Right cardiac atrium (tissue), 5 donors: ENCODE measurements at regions not wholly inside any gene's neighbourhood (a gene's known extent, or its start where the extent isn't known, plus 50 kb on each side); places are given as distances from the start of the nearest gene placed in this dataset.

Experiments used
- ATAC-seq, 2 donors: fragments of 200-7000 bp; cut with Tn5 transposase; one replicate each; pipeline versions ENCODE4 v1.8.0 to v1.9.1; 2020; ENCODE audit warnings: moderate library complexity in 2 of 2, mild to moderate bottlenecking in 1 of 2
- DNase-seq, 3 donors: peaks; one replicate each; pipeline ENCODE4 v3.0.0-alpha.2; 2020
- H3K27ac ChIP-seq: one replicate; pipeline ENCODE4 v1.5.1; 2013; ENCODE audit warnings: mild to moderate bottlenecking, low read length, control low read depth, moderate library complexity
- H3K27me3 ChIP-seq: one replicate; pipeline ENCODE4 v1.6.1; 2013; ENCODE audit not compliant: control insufficient read depth, insufficient read depth
- H3K4me1 ChIP-seq: one replicate; pipeline ENCODE4 v1.6.1; 2013; ENCODE audit warnings: low read length; ENCODE audit not compliant: control insufficient read depth, insufficient read depth
- H3K4me3 ChIP-seq: one replicate; pipeline ENCODE4 v1.5.1; 2013; ENCODE audit warnings: low read length, control low read depth
- H3K9me3 ChIP-seq: one replicate; pipeline ENCODE4 v1.6.1; 2013; ENCODE audit warnings: low read length; ENCODE audit not compliant: control insufficient read depth
- WGBS: extraction: QIAGEN DNeasy Blood & Tissue Kit; methylation state at CpG from one replicate; pipeline ENCODE4 v1.1.7; 2013; 5-methylcytosine and 5-hydroxymethylcytosine counted together
- intact Hi-C, 4 donors: fragments of 100-400 bp; cut with DNase I; formaldehyde crosslinking; loops; one replicate each; pipeline versions ENCODE4 v1.11.0 to v1.14.0; 2022 to 2023
- donor health status: healthy with polysubstance abuse.
- donor health status: DM: no; HTN: yes; CAD: no.
- donor health status: DM: no; HTN: no; CAD: no.
- donor health status: DM: no; HTN: yes; CAD: no; lungs with severe emphysema.
- donor health status: DM: yes; HTN: yes; CAD: no.

- DNase-seq (no peak), ATAC-seq (no peak)
- Histone ChIP-seq H3K4me3 (no peak overlapping the region), H3K27ac (no peak overlapping the region), H3K9me3 (no peaks in the 10 kb centered on the region), H3K27me3 (no peaks in the 10 kb centered on the region), H3K4me1 (no peaks in the 10 kb centered on the region)
- intact Hi-C loops: no loop called here
- 41% methylated on average over 6 of the region's 6 CpGs for WGBS
Observed at GRCh38 chr1:5304702-5305101, 650.3 kb downstream of the AJAP1 start.

- Histone ChIP-seq H3K4me3 (no peak overlapping the region), H3K27me3 (no peaks in the 10 kb centered on the region), H3K9me3 (no peaks in the 10 kb centered on the region), H3K27ac (no peak overlapping the region), H3K4me1 (no peaks in the 10 kb centered on the region)
- ATAC-seq (no peak), DNase-seq (no peak)
- WGBS: 89% methylated on average over 6 of the region's 6 CpGs
- intact Hi-C loops: no loop called here
Observed at GRCh38 chr1:5298376-5298775, 644.0 kb downstream of the AJAP1 start.

DNA sequence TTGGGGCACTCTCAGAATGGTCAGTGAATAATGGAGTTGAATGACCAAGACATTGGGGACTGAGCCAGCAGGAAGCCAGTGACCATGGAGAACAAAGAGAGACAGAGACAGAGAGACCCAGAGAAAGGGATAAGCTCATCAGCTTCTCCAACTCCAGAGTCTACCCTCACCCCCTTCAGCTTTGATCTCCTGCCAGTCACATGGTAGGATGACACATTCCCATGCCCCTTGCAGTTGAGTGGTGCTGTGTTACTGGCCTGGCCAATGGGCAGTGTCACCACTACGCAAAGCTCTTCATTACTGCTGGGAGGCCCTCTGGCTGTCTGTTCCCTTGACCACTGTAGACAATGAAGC is 643.5 kb downstream of the AJAP1 start:
- H3K4me1 ChIP-seq: no peaks in the 10 kb centered on the region
- intact Hi-C loops: no loop called here
- no peaks in the 10 kb centered on the region for H3K27me3 ChIP-seq
- H3K27ac ChIP-seq: no peak overlapping the region
- WGBS: 86% methylated on average over 1 of the region's 1 CpG
- no peak for DNase-seq
- H3K9me3 ChIP-seq: no peaks in the 10 kb centered on the region
- no peak for ATAC-seq
- no peak overlapping the region for H3K4me3 ChIP-seq

DNA sequence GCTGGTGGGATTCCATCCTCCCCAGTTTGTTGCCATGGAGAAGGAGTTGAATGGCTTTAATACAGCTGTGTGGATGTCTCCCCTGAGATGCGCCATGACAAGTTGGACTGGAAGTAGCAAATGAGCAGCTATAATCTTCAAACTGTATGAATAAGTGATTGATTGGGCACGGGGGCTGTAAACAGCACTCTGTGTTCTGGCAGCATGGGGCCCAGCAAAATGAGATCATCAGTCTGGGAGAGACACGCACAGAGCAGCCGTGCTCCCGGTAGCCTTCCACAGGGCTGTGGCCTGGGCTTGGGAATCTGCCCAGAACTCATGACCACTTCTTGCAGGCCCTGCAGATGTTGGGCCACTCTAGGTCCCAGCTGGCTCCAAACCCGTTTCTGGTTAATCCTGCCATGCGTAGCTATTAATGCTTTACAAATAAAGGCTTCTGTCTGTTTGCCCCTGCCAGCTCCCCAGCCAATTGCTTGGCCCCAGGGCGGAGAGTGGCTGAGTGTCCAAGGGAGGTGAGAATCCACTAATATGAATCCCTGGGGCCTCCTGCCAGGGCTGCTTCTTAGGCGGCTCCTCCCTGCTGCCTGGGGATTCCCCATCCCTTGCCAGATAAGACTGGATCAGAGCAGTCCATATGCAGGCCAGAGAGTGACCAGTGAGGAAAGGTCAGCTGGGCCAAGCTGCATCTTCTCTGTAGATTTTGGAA is 642.9 kb downstream of the AJAP1 start:
- Histone ChIP-seq H3K4me3 (no peak overlapping the region), H3K4me1 (no peaks in the 10 kb centered on the region), H3K9me3 (no peaks in the 10 kb centered on the region), H3K27ac (no peak overlapping the region), H3K27me3 (no peaks in the 10 kb centered on the region)
- 54% methylated on average over 9 of the region's 9 CpGs for WGBS
- intact Hi-C loops: no loop called here
- peak; percentile 56 to 70 for ATAC-seq
- peak in 2 of 3 donors; percentile 27 to 65 for DNase-seq

DNA sequence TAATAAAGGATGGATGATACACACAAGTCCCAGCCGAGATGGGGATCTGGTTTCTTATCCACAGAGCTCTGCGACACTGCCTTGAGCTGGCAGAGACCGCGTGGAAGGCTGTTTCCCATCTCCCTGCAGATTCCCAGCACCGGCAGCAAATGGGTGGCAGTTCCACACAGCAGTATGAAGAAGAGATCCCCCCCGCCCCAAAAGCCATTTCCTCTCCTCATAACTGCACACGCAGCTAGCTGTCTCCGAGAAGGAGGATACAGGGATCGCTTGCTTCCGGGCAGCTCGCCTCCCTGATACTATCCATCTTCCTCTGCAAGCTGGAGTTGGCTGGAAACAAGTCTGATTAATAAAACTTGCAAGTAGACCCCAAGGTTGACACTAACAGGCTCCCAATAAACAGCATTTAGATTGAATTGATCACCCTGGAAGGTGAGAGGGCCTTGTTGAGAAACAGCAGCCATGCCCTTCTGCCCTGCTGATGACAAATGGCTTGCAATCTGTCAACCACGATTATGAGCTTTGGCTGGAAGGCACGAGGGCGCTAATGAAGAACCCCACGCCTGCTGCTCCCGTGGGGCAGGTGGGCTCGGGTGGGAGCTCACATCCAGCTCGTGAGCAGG is 642.3 kb downstream of the AJAP1 start:
- Histone ChIP-seq H3K4me3 (no peak overlapping the region), H3K9me3 (no peaks in the 10 kb centered on the region), H3K27ac (no peak overlapping the region), H3K4me1 (no peaks in the 10 kb centered on the region), H3K27me3 (no peaks in the 10 kb centered on the region)
- DNase-seq (no peak), ATAC-seq (no peak)
- 56% methylated on average over 18 of the region's 18 CpGs for WGBS
- intact Hi-C loops: no loop called here

DNA sequence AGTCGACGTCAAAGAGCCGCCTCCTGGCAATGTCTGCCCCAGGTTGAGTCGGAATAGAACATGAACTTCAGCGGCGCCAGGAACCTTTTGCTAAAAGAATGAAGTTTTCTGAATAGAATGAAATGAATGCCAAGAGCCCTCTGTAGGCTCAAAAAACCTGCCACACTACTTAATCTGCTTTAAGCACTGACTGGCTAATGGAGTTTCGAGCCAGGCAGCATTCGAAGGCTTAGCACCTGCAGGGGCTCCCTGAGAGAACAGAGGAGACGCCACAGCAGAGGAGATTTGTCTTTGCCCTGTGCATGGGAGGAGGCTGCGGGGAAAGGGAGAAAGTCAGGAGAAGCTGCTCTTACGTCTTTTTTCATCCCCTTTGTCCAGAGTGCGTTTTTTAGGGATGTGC is 641.7 kb downstream of the AJAP1 start:
- H3K4me1 ChIP-seq: no peaks in the 10 kb centered on the region
- no peaks in the 10 kb centered on the region for H3K27me3 ChIP-seq
- no peak for DNase-seq
- WGBS: 66% methylated on average over 12 of the region's 12 CpGs
- no peak for ATAC-seq
- H3K27ac ChIP-seq: no peak overlapping the region
- intact Hi-C loops: no loop called here
- H3K9me3 ChIP-seq: no peaks in the 10 kb centered on the region
- H3K4me3 ChIP-seq: no peak overlapping the region

DNA sequence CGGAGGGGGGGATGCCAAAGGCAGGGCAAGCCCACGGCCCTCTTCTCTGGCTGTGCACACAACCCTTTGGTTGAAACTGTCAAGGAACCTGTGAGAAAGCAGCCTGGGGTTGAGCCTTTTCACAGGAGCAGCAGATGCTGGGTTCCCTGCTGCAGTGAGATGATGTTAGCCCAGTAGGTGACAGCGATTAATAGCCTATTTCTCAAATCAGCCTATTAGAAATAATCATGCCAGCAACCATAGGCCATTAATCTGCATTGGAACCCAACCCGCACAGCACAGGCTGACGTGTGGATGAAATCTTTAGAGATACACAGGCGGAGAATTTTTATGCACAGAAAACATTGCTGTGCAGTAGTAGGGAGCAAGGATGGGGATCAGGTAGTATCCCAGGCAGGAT is 637.5 kb downstream of the AJAP1 start:
- Histone ChIP-seq H3K4me1 (no peaks in the 10 kb centered on the region), H3K27ac (no peak overlapping the region), H3K9me3 (no peaks in the 10 kb centered on the region), H3K4me3 (no peak overlapping the region), H3K27me3 (no peaks in the 10 kb centered on the region)
- ATAC-seq (no peak), DNase-seq (no peak)
- 69% methylated on average over 6 of the region's 6 CpGs for WGBS
- intact Hi-C loops: no loop called here

DNA sequence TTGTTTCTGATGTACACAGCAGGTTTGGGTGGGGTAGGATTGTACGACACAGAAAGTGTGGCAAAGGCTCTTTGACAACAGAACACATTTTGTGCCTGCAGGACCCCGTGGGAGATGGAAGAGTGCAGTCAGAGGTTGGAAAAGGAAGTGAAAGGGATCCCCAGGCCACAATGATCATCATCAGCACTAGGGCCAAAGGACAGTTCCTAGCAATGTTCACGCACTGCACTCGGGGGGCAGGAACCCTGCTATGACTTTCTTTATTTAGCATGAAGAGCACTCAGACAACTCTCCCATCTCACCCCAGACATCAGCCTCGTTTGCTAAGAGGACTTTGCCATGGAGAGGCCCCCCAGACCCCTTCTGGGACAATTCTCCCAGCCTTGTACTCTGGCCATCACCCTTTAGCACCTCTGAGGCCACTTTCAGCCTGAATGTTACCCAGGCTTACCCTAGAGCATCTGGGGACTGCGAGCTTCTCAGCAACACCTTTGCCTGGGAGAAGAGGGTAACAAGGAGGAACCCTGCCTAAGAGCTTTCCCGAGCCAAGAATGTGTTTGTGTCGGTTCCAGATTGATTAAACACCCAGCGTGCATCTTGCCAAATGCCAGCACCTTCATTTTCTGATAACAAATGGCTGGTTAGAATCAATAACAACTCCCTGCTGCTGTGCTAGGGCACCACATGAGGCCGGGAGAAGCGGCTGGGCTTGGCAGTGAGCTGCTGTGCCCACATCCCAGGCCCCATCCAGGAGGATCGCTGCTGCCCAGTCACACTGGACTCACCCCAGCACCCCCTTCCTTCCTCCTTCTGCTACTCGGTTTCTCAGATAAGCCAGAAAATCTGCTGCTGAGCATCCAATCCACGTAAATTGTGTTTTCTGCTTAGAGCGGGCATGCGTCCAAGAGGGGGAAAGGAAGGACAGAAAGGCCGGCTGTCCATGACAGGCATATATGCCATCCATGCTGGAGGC is 633.1 kb downstream of the AJAP1 start:
- Histone ChIP-seq H3K27ac (peak overlapping the region; percentile 1), H3K27me3 (no peaks in the 10 kb centered on the region), H3K4me1 (no peaks in the 10 kb centered on the region), H3K9me3 (no peaks in the 10 kb centered on the region), H3K4me3 (no peak overlapping the region)
- 45% methylated on average over 17 of the region's 17 CpGs for WGBS
- ATAC-seq: peak; percentile 77 to 91
- intact Hi-C loops: no loop called here
- peak in 2 of 3 donors; percentile 77 to 81 for DNase-seq

GRCh38 chr1:5286244-5286643 is 631.8 kb downstream of the AJAP1 start:
- no peaks in the 10 kb centered on the region for H3K27me3 ChIP-seq
- H3K9me3 ChIP-seq: no peaks in the 10 kb centered on the region
- 72% methylated on average over 2 of the region's 2 CpGs for WGBS
- H3K4me3 ChIP-seq: no peak overlapping the region
- no peaks in the 10 kb centered on the region for H3K4me1 ChIP-seq
- ATAC-seq (no peak), DNase-seq (no peak)
- H3K27ac ChIP-seq: no peak overlapping the region
- intact Hi-C loops: no loop called here

DNA sequence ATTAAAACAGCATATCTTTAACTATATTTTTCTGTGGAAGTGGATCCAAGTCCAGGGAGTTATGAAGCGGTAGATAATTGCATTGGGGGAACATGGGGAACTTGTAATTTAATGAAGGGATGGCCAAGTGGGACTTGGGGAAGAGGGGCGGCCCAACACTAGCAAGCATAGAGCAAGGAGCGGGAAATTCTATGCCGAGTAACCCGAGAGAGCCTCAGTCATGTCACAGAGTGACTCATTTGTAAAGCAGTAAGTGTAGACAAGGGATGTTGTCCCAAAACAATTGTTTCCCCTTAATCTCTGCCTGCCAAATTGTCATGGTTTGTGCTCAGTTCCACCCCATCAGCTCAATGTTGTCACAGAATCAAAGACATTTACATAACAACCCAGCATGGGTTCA is 620.1 kb downstream of the AJAP1 start:
- DNase-seq (no peak), ATAC-seq (no peak)
- Histone ChIP-seq H3K9me3 (no peaks in the 10 kb centered on the region), H3K27me3 (no peaks in the 10 kb centered on the region), H3K27ac (no peak overlapping the region), H3K4me3 (no peak overlapping the region), H3K4me1 (no peaks in the 10 kb centered on the region)
- intact Hi-C loops: no loop called here
- WGBS: 51% methylated on average over 5 of the region's 5 CpGs
